ENCODE measurements at regions not wholly inside any gene's neighbourhood (a gene's known extent, or its start where the extent isn't known, plus 50 kb on each side); places are given as distances from the start of the nearest gene placed in this dataset.

DNA sequence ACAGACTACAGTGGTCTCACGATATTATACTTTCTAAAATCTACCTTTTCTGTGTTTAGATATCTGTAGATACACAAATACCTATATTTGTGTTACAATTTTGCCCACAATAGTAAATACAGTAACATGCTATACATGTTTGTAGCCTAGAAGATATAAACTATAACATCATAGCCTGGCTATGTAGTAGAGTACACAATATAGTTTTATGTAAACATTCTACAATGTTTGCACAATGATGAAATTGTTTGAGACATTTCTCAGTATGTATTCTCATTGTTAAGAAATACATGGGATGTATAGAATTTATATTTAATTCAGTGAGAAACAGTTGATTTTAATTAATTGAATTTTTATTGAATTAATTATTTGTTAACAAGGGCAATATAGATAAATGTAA, 1367.0 kb downstream of the OTOL1 start:
- intact Hi-C loops (cut with micrococcal nuclease; ENCODE audit: unreplicated experiment) = no loop called here
- POLR2A ChIA-PET = no interaction called here
- H3K4me1 Mint-ChIP-seq (ENCODE audit: low read depth, unreplicated experiment) = no peaks in the 10 kb centered on the region
- TF ChIP-seq, protein P1, sequence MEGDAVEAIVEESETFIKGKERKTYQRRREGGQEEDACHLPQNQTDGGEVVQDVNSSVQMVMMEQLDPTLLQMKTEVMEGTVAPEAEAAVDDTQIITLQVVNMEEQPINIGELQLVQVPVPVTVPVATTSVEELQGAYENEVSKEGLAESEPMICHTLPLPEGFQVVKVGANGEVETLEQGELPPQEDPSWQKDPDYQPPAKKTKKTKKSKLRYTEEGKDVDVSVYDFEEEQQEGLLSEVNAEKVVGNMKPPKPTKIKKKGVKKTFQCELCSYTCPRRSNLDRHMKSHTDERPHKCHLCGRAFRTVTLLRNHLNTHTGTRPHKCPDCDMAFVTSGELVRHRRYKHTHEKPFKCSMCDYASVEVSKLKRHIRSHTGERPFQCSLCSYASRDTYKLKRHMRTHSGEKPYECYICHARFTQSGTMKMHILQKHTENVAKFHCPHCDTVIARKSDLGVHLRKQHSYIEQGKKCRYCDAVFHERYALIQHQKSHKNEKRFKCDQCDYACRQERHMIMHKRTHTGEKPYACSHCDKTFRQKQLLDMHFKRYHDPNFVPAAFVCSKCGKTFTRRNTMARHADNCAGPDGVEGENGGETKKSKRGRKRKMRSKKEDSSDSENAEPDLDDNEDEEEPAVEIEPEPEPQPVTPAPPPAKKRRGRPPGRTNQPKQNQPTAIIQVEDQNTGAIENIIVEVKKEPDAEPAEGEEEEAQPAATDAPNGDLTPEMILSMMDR (IDR thresholded peaks at IDR 0.05; ENCODE audit: insufficient read depth in 1 of 2, low read depth in 1 of 2, low read length in 1 of 2, severe bottlenecking in 1 of 2, unreplicated experiment in 1 of 2) = no peak
- no peaks in the 10 kb centered on the region for H3K4me1 ChIP-seq
- BruUV-seq (replicated peaks) = no TSS peak
- DNase-seq = no peak
- H3K36me3 ChIP-seq (ENCODE audit: control insufficient read depth, insufficient read depth, low read length) = no peaks in the 10 kb centered on the region
- H3K4me3 ChIP-seq (ENCODE audit: low read depth, low read length) = no peak overlapping the region
- H3K9me3 Mint-ChIP-seq (ENCODE audit: unreplicated experiment) = no peaks in the 10 kb centered on the region
- H3K27ac Mint-ChIP-seq (ENCODE audit: unreplicated experiment) = no peak overlapping the region
- H3K4me3 Mint-ChIP-seq (ENCODE audit: unreplicated experiment) = no peak overlapping the region
- H3K36me3 Mint-ChIP-seq (ENCODE audit: insufficient read depth, unreplicated experiment) = no peaks in the 10 kb centered on the region
- H3K9me3 ChIP-seq = no peaks in the 10 kb centered on the region
- H3K27me3 ChIP-seq (replicated peaks; ENCODE audit: control insufficient read depth, insufficient read depth, low read length) = no peaks in the 10 kb centered on the region
- H3K27me3 Mint-ChIP-seq (ENCODE audit: insufficient read depth, unreplicated experiment) = no peaks in the 10 kb centered on the region
- CTCF ChIA-PET = no interaction called here

DNA sequence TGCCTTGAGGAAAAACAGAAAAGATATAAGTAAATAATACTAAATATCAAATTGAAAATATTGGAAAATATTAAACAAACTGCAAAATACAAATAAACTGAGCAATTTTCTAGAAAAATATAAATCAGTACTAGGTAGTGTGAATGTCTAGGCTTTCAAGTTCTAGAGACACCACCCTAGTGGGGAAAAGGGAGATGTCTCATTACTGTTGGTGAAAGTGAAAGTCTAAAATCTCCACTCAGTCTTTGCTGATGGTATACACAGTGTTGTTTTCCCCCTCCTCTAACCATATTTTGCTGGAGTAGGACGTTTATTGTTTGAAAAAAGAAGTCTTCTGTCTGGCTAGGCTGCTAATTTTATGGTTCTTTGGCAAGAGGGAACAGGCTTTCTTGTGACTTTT, 1368.9 kb downstream of the OTOL1 start:
- ChIA-PET POLR2A (no interaction called here), CTCF (no interaction called here)
- TF ChIP-seq, protein P1 (IDR thresholded peaks at IDR 0.05; ENCODE audit: insufficient read depth in 1 of 2, low read depth in 1 of 2, low read length in 1 of 2, severe bottlenecking in 1 of 2, unreplicated experiment in 1 of 2) = no peak
- no peaks in the 10 kb centered on the region for H3K9me3 Mint-ChIP-seq (ENCODE audit: unreplicated experiment)
- DNase-seq = no peak
- H3K4me3 Mint-ChIP-seq (ENCODE audit: unreplicated experiment) = no peak overlapping the region
- intact Hi-C loops (cut with micrococcal nuclease; ENCODE audit: unreplicated experiment) = no loop called here
- no peak overlapping the region for H3K4me3 ChIP-seq (ENCODE audit: low read depth, low read length)
- H3K36me3 ChIP-seq (ENCODE audit: control insufficient read depth, insufficient read depth, low read length) = no peaks in the 10 kb centered on the region
- no TSS peak for BruUV-seq (replicated peaks)
- no peaks in the 10 kb centered on the region for H3K9me3 ChIP-seq
- H3K4me1 Mint-ChIP-seq (ENCODE audit: low read depth, unreplicated experiment) = no peaks in the 10 kb centered on the region
- H3K27me3 ChIP-seq (replicated peaks; ENCODE audit: control insufficient read depth, insufficient read depth, low read length) = no peaks in the 10 kb centered on the region
- H3K36me3 Mint-ChIP-seq (ENCODE audit: insufficient read depth, unreplicated experiment) = no peaks in the 10 kb centered on the region
- H3K4me1 ChIP-seq = no peaks in the 10 kb centered on the region
- H3K27me3 Mint-ChIP-seq (ENCODE audit: insufficient read depth, unreplicated experiment) = no peaks in the 10 kb centered on the region
- H3K27ac Mint-ChIP-seq (ENCODE audit: unreplicated experiment) = no peak overlapping the region

DNA sequence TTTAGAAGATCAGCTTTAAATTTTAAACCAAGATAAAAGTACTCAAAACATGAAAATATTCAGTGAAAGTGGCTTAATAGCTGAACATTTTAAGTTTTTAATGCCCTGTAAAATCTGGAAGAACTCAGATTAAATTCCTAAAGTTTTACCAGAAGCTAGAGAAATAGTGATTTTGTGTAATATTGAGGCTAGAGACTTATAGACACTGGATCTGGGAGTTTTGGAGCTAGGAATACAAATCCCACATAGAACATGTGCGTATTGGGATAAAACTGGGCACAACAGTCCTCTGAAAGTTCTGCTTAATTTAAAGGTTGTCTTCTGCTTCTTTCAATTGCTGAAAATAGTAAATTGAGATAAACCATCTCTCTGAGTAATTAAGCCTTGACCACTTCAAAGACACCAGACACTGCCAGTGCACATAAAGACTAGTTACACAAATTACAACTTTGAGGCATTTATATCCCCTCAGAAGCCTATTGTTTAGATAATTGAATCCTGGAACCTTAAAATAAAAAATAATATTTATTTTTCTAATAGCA, 1382.5 kb downstream of the OTOL1 start:
- no peak overlapping the region for H3K27ac Mint-ChIP-seq (ENCODE audit: unreplicated experiment)
- H3K27me3 Mint-ChIP-seq (ENCODE audit: insufficient read depth, unreplicated experiment) = no peaks in the 10 kb centered on the region
- POLR2A ChIA-PET = no interaction called here
- no peaks in the 10 kb centered on the region for H3K27me3 ChIP-seq (replicated peaks; ENCODE audit: control insufficient read depth, insufficient read depth, low read length)
- BruUV-seq (replicated peaks) = no TSS peak
- no peak for DNase-seq
- intact Hi-C loops (cut with micrococcal nuclease; ENCODE audit: unreplicated experiment) = no loop called here
- no peaks in the 10 kb centered on the region for H3K36me3 ChIP-seq (ENCODE audit: control insufficient read depth, insufficient read depth, low read length)
- H3K4me1 Mint-ChIP-seq (ENCODE audit: low read depth, unreplicated experiment) = no peaks in the 10 kb centered on the region
- CTCF ChIA-PET = no interaction called here
- H3K4me3 ChIP-seq (ENCODE audit: low read depth, low read length) = no peak overlapping the region
- no peak overlapping the region for H3K4me3 Mint-ChIP-seq (ENCODE audit: unreplicated experiment)
- H3K9me3 ChIP-seq = no peaks in the 10 kb centered on the region
- no peaks in the 10 kb centered on the region for H3K36me3 Mint-ChIP-seq (ENCODE audit: insufficient read depth, unreplicated experiment)
- TF ChIP-seq, protein P1 (IDR thresholded peaks at IDR 0.05; ENCODE audit: insufficient read depth in 1 of 2, low read depth in 1 of 2, low read length in 1 of 2, severe bottlenecking in 1 of 2, unreplicated experiment in 1 of 2) = no peak
- H3K4me1 ChIP-seq = no peaks in the 10 kb centered on the region
- no peaks in the 10 kb centered on the region for H3K9me3 Mint-ChIP-seq (ENCODE audit: unreplicated experiment)
